ENCODE measurements at regions not wholly inside any gene's neighbourhood (a gene's known extent, or its start where the extent isn't known, plus 50 kb on each side); places are given as distances from the start of the nearest gene placed in this dataset.

DNA sequence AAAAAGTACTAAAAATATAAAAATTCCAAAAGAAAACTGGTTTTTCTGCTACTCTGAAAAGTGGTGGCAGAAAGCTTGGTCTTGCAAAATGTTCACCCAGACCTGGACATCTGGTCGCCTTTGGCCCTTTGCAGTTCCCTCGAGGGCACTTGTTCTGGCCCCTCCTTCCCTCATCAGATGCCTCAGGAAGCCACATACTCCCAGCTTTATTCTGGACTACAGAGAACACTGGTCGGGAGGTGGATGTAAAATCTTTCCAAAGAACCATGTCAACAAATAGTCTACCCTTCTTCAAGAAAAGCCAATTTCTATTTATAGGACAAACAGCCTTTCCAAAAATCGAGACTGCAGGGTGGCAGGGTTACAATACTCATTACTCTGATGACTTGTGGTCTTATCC lies 726.1 kb downstream of the TNS3 start:
- TF ChIP-seq POLR2AphosphoS5 (IDR thresholded peaks at IDR 0.05; ENCODE audit: low read depth, low read length) = no peak
- TF ChIP-seq, protein P1, sequence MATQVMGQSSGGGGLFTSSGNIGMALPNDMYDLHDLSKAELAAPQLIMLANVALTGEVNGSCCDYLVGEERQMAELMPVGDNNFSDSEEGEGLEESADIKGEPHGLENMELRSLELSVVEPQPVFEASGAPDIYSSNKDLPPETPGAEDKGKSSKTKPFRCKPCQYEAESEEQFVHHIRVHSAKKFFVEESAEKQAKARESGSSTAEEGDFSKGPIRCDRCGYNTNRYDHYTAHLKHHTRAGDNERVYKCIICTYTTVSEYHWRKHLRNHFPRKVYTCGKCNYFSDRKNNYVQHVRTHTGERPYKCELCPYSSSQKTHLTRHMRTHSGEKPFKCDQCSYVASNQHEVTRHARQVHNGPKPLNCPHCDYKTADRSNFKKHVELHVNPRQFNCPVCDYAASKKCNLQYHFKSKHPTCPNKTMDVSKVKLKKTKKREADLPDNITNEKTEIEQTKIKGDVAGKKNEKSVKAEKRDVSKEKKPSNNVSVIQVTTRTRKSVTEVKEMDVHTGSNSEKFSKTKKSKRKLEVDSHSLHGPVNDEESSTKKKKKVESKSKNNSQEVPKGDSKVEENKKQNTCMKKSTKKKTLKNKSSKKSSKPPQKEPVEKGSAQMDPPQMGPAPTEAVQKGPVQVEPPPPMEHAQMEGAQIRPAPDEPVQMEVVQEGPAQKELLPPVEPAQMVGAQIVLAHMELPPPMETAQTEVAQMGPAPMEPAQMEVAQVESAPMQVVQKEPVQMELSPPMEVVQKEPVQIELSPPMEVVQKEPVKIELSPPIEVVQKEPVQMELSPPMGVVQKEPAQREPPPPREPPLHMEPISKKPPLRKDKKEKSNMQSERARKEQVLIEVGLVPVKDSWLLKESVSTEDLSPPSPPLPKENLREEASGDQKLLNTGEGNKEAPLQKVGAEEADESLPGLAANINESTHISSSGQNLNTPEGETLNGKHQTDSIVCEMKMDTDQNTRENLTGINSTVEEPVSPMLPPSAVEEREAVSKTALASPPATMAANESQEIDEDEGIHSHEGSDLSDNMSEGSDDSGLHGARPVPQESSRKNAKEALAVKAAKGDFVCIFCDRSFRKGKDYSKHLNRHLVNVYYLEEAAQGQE (IDR thresholded peaks at IDR 0.05; ENCODE audit: insufficient read depth in 1 of 2, low read depth in 2 of 2, low read length in 2 of 2) = no peak
